ENCODE measurements at regions not wholly inside any gene's neighbourhood (a gene's known extent, or its start where the extent isn't known, plus 50 kb on each side); places are given as distances from the start of the nearest gene placed in this dataset.

DNA sequence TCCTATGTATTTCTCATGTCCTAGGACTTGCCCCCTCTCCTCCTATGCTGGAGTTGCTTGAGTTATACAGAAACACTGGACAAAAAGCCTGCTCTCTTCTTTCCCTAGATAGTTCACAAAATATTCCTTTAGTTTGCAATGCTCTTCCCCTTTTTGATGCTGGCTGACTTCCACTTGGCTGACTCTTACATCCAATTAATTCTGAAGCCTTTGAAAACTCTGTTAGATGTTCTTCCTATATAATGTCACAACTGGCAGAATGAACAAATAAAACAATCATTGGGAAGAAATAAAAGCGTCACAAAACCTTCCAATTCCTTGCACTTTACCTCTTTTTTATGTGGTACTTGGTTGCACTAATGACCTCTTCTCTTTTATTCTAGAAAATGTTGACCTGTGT lies 253.8 kb upstream of the CITED2 start:
- TF ChIP-seq CTCF (IDR thresholded peaks at IDR 0.05; ENCODE audit: insufficient read depth, low read length, poor library complexity, severe bottlenecking) (no peak), EZH2phosphoT487 (conservative IDR thresholded peaks at IDR 0.05; ENCODE audit: low read length) (no peak)
